Esophagus (tissue), 2 donors: ENCODE measurements at regions not wholly inside any gene's neighbourhood (a gene's known extent, or its start where the extent isn't known, plus 50 kb on each side); places are given as distances from the start of the nearest gene placed in this dataset.

ENCODE experiments used
- H3K27ac ChIP-seq, 2 donors: one replicate each; pipeline ENCODE4 v1.5.1; 2013; ENCODE audit warnings: low read depth in 2 of 2, mild to moderate bottlenecking in 2 of 2, inconsistent platforms in 1 of 2, low read length in 1 of 2, moderate library complexity in 1 of 2
- H3K27me3 ChIP-seq, 2 donors: one replicate each; pipeline ENCODE4 v1.6.1; 2013; ENCODE audit warnings: low read length in 2 of 2, control low read depth in 1 of 2, mild to moderate bottlenecking in 1 of 2; ENCODE audit not compliant: insufficient read depth in 2 of 2, control insufficient read depth in 1 of 2
- H3K36me3 ChIP-seq, 2 donors: one replicate each; pipeline ENCODE4 v1.6.1; 2013; ENCODE audit warnings: low read length in 1 of 2; ENCODE audit not compliant: control insufficient read depth in 2 of 2, insufficient read depth in 2 of 2
- H3K4me1 ChIP-seq, 2 donors: one replicate each; pipeline ENCODE4 v1.6.1; 2013; ENCODE audit warnings: low read length in 1 of 2; ENCODE audit not compliant: control insufficient read depth in 2 of 2, insufficient read depth in 2 of 2
- H3K4me3 ChIP-seq, 2 donors: one replicate each; pipeline ENCODE4 v1.5.1; 2013; ENCODE audit warnings: low read length in 2 of 2, mild to moderate bottlenecking in 2 of 2, low read depth in 1 of 2, moderate library complexity in 1 of 2
- H3K9me3 ChIP-seq, 2 donors: one replicate each; pipeline ENCODE4 v1.6.1; 2013; ENCODE audit warnings: mild to moderate bottlenecking in 2 of 2, low read depth in 1 of 2, low read length in 1 of 2, moderate library complexity in 1 of 2; ENCODE audit not compliant: control insufficient read depth in 2 of 2, insufficient read depth in 1 of 2
- WGBS, 2 donors: extraction: QIAGEN DNeasy Blood & Tissue Kit; methylation state at CpG; one replicate each; pipeline ENCODE4 v1.1.7; 2013; 5-methylcytosine and 5-hydroxymethylcytosine counted together
- donor health status: healthy with polysubstance abuse.
- donor health status: Bipolar disorder and iron deficiency.

GRCh38 chr4:24423670-24424069 is 160.7 kb downstream of the DHX15 start:
- no peaks in the 10 kb centered on the region for H3K36me3 ChIP-seq
- H3K27me3 ChIP-seq: no peaks in the 10 kb centered on the region
- H3K9me3 ChIP-seq: no peaks in the 10 kb centered on the region
- no peak overlapping the region for H3K27ac ChIP-seq
- H3K4me3 ChIP-seq: no peak overlapping the region
- 92 to 93% methylated on average over 3 of the region's 3 CpGs for WGBS, 2 donors
- H3K4me1 ChIP-seq: no peaks in the 10 kb centered on the region

DNA sequence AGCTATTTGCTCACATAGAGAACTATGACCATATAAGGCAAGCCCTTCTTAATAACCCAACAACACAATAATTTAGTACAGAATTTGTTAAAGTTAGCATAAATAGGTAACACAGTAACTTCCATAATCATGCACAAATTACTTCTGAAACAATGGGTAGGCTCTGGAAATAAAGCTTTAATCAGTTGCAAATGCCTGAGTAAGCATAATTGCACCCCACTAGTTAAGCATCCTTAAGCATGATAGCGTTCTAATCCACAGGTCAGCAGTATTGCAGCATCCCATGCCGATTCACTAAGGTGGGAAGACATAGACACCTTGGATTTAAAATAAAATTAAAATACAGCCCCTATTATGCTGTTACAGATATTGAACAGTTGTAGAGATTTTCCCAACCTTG is 161.7 kb downstream of the DHX15 start:
- no peak overlapping the region for H3K27ac ChIP-seq
- H3K36me3 ChIP-seq: no peaks in the 10 kb centered on the region
- H3K27me3 ChIP-seq: no peaks in the 10 kb centered on the region
- no peak overlapping the region for H3K4me3 ChIP-seq
- H3K4me1 ChIP-seq: no peaks in the 10 kb centered on the region
- no peaks in the 10 kb centered on the region for H3K9me3 ChIP-seq
- WGBS, 2 donors: 88 to 96% methylated on average over 2 of the region's 2 CpGs

DNA sequence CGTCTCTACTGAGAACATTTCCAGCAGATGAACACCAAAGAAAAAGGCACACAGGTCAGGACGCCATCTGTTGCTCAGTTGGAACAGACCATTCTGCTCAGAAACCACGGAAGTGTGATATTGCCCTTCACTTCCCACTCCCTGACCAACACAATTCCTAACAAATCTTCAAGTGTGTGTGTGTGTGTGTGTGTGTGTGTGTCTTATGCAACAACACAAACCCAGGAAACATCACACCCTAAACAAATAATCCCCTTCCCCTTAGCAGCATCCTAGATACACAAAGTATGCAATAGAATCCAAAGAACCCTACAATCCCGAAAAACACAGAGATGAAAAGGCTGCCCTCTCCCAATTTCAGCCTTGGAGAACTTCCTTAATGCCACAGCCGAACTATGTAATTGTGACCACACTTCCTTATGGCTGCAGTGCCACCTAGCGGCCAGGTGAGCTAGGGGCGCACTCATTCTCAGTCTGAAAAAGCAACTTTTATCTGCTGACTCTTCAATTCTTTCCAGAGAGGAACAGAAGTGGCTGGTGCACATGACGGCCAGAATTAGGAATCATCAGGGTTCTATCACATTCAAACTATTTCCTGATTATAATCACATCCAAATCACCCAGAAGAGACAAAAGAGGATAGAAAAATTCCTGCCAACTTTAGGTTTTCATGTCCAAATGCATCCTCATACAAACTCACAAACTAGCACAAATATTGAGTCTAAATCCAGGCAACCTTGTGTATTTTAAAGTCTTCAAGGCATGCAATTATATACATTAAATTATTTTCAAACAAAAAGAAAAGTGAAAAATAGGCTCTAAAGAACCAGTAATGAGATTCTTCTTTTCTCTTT is 164.9 kb downstream of the DHX15 start:
- H3K36me3 ChIP-seq: no peaks in the 10 kb centered on the region
- no peaks in the 10 kb centered on the region for H3K9me3 ChIP-seq
- no peaks in the 10 kb centered on the region for H3K27me3 ChIP-seq
- no peaks in the 10 kb centered on the region for H3K4me1 ChIP-seq
- H3K27ac ChIP-seq: no peak overlapping the region
- WGBS, 2 donors: 11 to 15% methylated on average over 8 of the region's 8 CpGs
- H3K4me3 ChIP-seq: no peak overlapping the region

- Histone ChIP-seq H3K27ac (no peak overlapping the region), H3K9me3 (no peaks in the 10 kb centered on the region), H3K4me1 (no peaks in the 10 kb centered on the region), H3K36me3 (no peaks in the 10 kb centered on the region), H3K4me3 (no peak overlapping the region), H3K27me3 (no peaks in the 10 kb centered on the region)
These were observed 167.1 kb downstream of the DHX15 start for GRCh38 chr4:24417206-24417605.

DNA sequence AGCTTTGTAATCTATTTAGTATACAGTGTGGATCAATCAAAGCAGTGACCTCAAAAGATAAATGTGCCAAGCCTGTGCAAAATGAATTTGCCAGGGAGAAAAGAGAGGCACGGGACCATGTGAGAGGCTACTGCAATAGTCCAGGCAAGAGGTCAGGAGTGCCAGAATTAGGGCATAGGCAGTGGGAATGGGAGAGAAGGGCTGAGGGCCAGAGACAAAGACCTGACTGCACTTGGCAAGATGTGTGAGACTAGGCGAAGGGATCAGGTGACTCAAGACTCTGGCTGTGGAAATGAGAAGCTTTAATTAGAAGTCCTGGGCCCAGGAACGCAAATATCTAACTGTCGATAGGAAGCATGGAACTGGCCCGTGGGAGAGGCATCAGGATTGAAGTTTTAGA is 168.1 kb downstream of the DHX15 start:
- Histone ChIP-seq H3K27me3 (no peaks in the 10 kb centered on the region), H3K4me1 (no peaks in the 10 kb centered on the region), H3K9me3 (no peaks in the 10 kb centered on the region), H3K36me3 (no peaks in the 10 kb centered on the region), H3K4me3 (no peak overlapping the region), H3K27ac (no peak overlapping the region)
- 87 to 89% methylated on average over 5 of the region's 5 CpGs for WGBS, 2 donors

- Histone ChIP-seq H3K27ac (no peak overlapping the region), H3K36me3 (no peaks in the 10 kb centered on the region), H3K4me1 (no peaks in the 10 kb centered on the region), H3K4me3 (no peak overlapping the region), H3K27me3 (no peaks in the 10 kb centered on the region), H3K9me3 (no peaks in the 10 kb centered on the region)
- WGBS, 2 donors: 50 to 56% methylated on average over 8 of the region's 8 CpGs
These were observed 171.0 kb downstream of the DHX15 start for GRCh38 chr4:24413311-24413784.

- no peaks in the 10 kb centered on the region for H3K4me1 ChIP-seq
- H3K4me3 ChIP-seq: no peak overlapping the region
- 82 to 83% methylated on average over 2 of the region's 2 CpGs for WGBS, 2 donors
These were observed 172.5 kb downstream of the DHX15 start for GRCh38 chr4:24411806-24412205.

DNA sequence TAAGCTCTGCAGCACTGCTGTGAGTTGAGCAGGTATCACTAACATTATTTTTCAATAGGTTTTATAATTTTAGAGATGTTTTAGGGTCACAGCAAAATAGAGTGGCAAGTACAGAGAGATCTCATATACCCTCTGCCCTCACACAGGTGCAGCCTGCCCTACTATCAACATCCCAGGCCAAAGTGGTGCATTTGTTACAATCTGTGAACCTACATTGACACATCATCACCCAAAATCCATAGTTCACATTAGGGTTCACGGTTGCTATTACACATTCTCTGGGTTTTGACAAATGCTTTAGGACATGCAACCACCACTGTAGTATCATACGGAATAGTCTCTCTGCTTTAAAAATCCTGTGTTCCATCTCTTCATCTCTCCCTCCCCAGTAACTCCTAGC is 173.1 kb downstream of the DHX15 start:
- Histone ChIP-seq H3K36me3 (no peaks in the 10 kb centered on the region), H3K4me3 (no peak overlapping the region), H3K9me3 (no peaks in the 10 kb centered on the region), H3K4me1 (no peaks in the 10 kb centered on the region), H3K27ac (no peak overlapping the region), H3K27me3 (no peaks in the 10 kb centered on the region)
- WGBS, 2 donors: 77 to 89% methylated on average over 2 of the region's 2 CpGs

More at GRCh38 chr4:24411806-24412205, 172.5 kb downstream of the DHX15 start:
- Histone ChIP-seq H3K36me3 (no peaks in the 10 kb centered on the region), H3K9me3 (no peaks in the 10 kb centered on the region), H3K27ac (no peak overlapping the region), H3K27me3 (no peaks in the 10 kb centered on the region)

GRCh38 chr4:24408640-24409039 is 175.7 kb downstream of the DHX15 start:
- no peaks in the 10 kb centered on the region for H3K9me3 ChIP-seq
- H3K4me3 ChIP-seq: no peak overlapping the region
- no peak overlapping the region for H3K27ac ChIP-seq
- no peaks in the 10 kb centered on the region for H3K4me1 ChIP-seq
- no peaks in the 10 kb centered on the region for H3K27me3 ChIP-seq
- H3K36me3 ChIP-seq: no peaks in the 10 kb centered on the region
- WGBS, 2 donors: 91 to 92% methylated on average over 5 of the region's 5 CpGs

DNA sequence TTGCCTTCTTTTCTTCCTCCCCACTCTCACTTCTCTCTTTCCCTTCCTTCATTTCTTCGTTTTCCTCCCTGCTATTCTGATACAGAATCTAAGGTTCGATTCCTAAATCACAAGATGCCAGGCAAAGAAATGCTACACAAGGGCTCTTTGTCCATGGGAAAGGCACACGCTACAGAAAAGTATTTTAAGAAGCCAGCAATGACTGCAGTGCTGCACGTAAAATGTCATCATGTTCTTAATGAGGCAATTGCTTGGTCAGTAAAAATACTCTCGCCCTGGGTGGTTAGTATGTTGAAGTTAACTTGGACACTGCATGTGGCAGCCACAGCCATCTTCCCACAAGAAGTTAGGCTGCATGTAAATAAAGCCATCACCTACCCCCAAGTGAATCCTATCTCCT is 178.4 kb downstream of the DHX15 start:
- Histone ChIP-seq H3K4me1 (no peaks in the 10 kb centered on the region), H3K9me3 (peaks cover 0 to 3% of the 10 kb centered on the region in 2 donors), H3K36me3 (no peaks in the 10 kb centered on the region), H3K4me3 (no peak overlapping the region), H3K27me3 (no peaks in the 10 kb centered on the region), H3K27ac (no peak overlapping the region)
- 87 to 89% methylated on average over 5 of the region's 5 CpGs for WGBS, 2 donors
